WTC11 (cell line): ENCODE measurements at regions not wholly inside any gene's neighbourhood (a gene's known extent, or its start where the extent isn't known, plus 50 kb on each side); places are given as distances from the start of the nearest gene placed in this dataset.

Source experiments
- ATAC-seq: fragments of 200-7000 bp; cut with Tn5 transposase; 2 replicates; pipeline ENCODE4 v1.10.0; 2021; ENCODE audit warnings: mild to moderate bottlenecking, moderate library complexity
- CTCF ChIA-PET: fragments of 300-600 bp; sonication (Branson Sonifier 250); formaldehyde crosslinking; loops from one replicate; lab custom pipeline; 2021; ENCODE audit warnings: antibody characterized with exemption; lab: Charles Lee
- POLR2A ChIA-PET: fragments of 350-600 bp; sonication (Branson Sonifier 250); formaldehyde crosslinking; loops from one replicate; lab custom pipeline; 2021; ENCODE audit warnings: antibody characterized with exemption; lab: Charles Lee
- DNase-seq: peaks from one replicate; pipeline ENCODE4 v3.0.0; 2021; ENCODE audit warnings: low spot score
- H3K27ac Mint-ChIP-seq: 2 replicates; pipeline ENCODE4 v1.8.0; 2021; ENCODE audit warnings: mixed read lengths
- H3K27me3 Mint-ChIP-seq: 2 replicates; pipeline ENCODE4 v1.8.0; 2021; ENCODE audit warnings: low read depth, mild to moderate bottlenecking, moderate library complexity, mixed read lengths
- H3K36me3 Mint-ChIP-seq: 2 replicates; pipeline ENCODE4 v1.8.0; 2021; ENCODE audit warnings: mixed read lengths
- H3K4me1 Mint-ChIP-seq: 2 replicates; pipeline ENCODE4 v1.8.0; 2022; ENCODE audit warnings: mixed read lengths
- H3K4me3 Mint-ChIP-seq: 2 replicates; pipeline ENCODE4 v1.8.0; 2021; ENCODE audit warnings: mild to moderate bottlenecking, moderate library complexity, mixed read lengths
- H3K9me3 Mint-ChIP-seq: 2 replicates; pipeline ENCODE4 v1.8.0; 2021; ENCODE audit warnings: mixed read lengths
- ATF1 ChIP-seq: sonication (generic); formaldehyde crosslinking; IDR thresholded peaks from 2 replicates; pipeline ENCODE4 v1.8.1; 2023; ENCODE audit warnings: mild to moderate bottlenecking, moderate library complexity, missing genetic modification reagents
- ATF2 ChIP-seq: sonication (generic); formaldehyde crosslinking; IDR thresholded peaks from 2 replicates; pipeline ENCODE4 v1.8.1; 2022; ENCODE audit warnings: low read depth, missing genetic modification reagents, borderline replicate concordance
- CREM ChIP-seq: sonication (generic); formaldehyde crosslinking; IDR thresholded peaks from 2 replicates; pipeline ENCODE4 v1.8.1; 2022; ENCODE audit warnings: mild to moderate bottlenecking, missing genetic modification reagents, moderate library complexity
- CTCF ChIP-seq: fragments of 200-600 bp; IDR thresholded peaks from 2 replicates; pipeline ENCODE4 v1.8.0; 2022; ENCODE audit warnings: antibody characterized with exemption
- E2F1 ChIP-seq: sonication (generic); formaldehyde crosslinking; IDR thresholded peaks from 2 replicates; pipeline ENCODE4 v1.8.0; 2022; ENCODE audit warnings: mild to moderate bottlenecking, missing genetic modification reagents
- E2F5 ChIP-seq: sonication (generic); formaldehyde crosslinking; IDR thresholded peaks from 2 replicates; pipeline ENCODE4 v1.8.1; 2022; ENCODE audit warnings: mild to moderate bottlenecking, moderate library complexity, missing genetic modification reagents
- ELF4 ChIP-seq: sonication (generic); formaldehyde crosslinking; IDR thresholded peaks from 2 replicates; pipeline ENCODE4 v1.8.1; 2022; ENCODE audit warnings: low read depth, mild to moderate bottlenecking, moderate library complexity, missing genetic modification reagents
- ETV6 ChIP-seq: sonication (generic); formaldehyde crosslinking; IDR thresholded peaks from 2 replicates; pipeline ENCODE4 v1.8.1; 2022; ENCODE audit warnings: mild to moderate bottlenecking, missing genetic modification reagents
- GABPB1 ChIP-seq: sonication (generic); formaldehyde crosslinking; IDR thresholded peaks from 2 replicates; pipeline ENCODE4 v1.8.1; 2023; ENCODE audit warnings: mild to moderate bottlenecking, missing genetic modification reagents
- GRHL2 ChIP-seq: fragments of 250-450 bp; sonication (Bioruptor Pico); IDR thresholded peaks from 2 replicates; pipeline ENCODE4 v1.8.0; 2022; ENCODE audit warnings: mild to moderate bottlenecking, moderate library complexity; ENCODE audit not compliant: insufficient replicate concordance, severe bottlenecking
- GTF2I ChIP-seq: fragments of 250-450 bp; sonication (Bioruptor Pico); conservative IDR thresholded peaks from 2 replicates; pipeline ENCODE4 v1.4.0; 2021; ENCODE audit warnings: mild to moderate bottlenecking
- HMGA2 ChIP-seq: fragments of 250-450 bp; sonication (Bioruptor Pico); IDR thresholded peaks from 2 replicates; pipeline ENCODE4 v1.4.0; 2021; ENCODE audit warnings: mild to moderate bottlenecking, moderate library complexity
- PREB ChIP-seq: sonication (generic); formaldehyde crosslinking; IDR thresholded peaks from 2 replicates; pipeline ENCODE4 v1.8.1; 2022; ENCODE audit warnings: mild to moderate bottlenecking, missing genetic modification reagents, moderate library complexity, borderline replicate concordance
- STAT6 ChIP-seq: sonication (generic); formaldehyde crosslinking; conservative IDR thresholded peaks from 2 replicates; pipeline ENCODE4 v1.8.1; 2023; ENCODE audit warnings: mild to moderate bottlenecking, low read depth, missing genetic modification reagents, moderate library complexity
- TCF7 ChIP-seq: sonication (generic); formaldehyde crosslinking; IDR thresholded peaks from 2 replicates; pipeline ENCODE4 v1.8.0; 2022; ENCODE audit warnings: mild to moderate bottlenecking, low read depth, missing genetic modification reagents, moderate library complexity
- TP53 ChIP-seq: sonication (generic); formaldehyde crosslinking; IDR thresholded peaks from 2 replicates; pipeline ENCODE4 v1.8.1; 2023; ENCODE audit warnings: mild to moderate bottlenecking, missing genetic modification reagents
- USF1 ChIP-seq: sonication (generic); formaldehyde crosslinking; IDR thresholded peaks from 2 replicates; pipeline ENCODE4 v1.8.0; 2022; ENCODE audit warnings: mild to moderate bottlenecking, missing genetic modification reagents
- ZBTB21 ChIP-seq: sonication (generic); formaldehyde crosslinking; IDR thresholded peaks from 2 replicates; pipeline ENCODE4 v1.8.1; 2023; ENCODE audit warnings: mild to moderate bottlenecking, missing genetic modification reagents, borderline replicate concordance
- ZNF138 ChIP-seq: sonication (generic); formaldehyde crosslinking; conservative IDR thresholded peaks from 2 replicates; pipeline ENCODE4 v1.8.1; 2022; ENCODE audit warnings: mild to moderate bottlenecking, moderate library complexity, missing genetic modification reagents
- ZNF263 ChIP-seq: sonication (generic); formaldehyde crosslinking; IDR thresholded peaks from 2 replicates; pipeline ENCODE4 v1.8.1; 2022; ENCODE audit warnings: low read depth, mild to moderate bottlenecking, moderate library complexity, missing genetic modification reagents

GRCh38 chr3:102329066-102329465 lies 105.7 kb upstream of the ZPLD1 start (continued):
- TF ChIP-seq CTCF (no peak), ZNF263 (CRISPR knock-in tag) (no peak), ETV6 (CRISPR knock-in tag) (no peak), ELF4 (CRISPR knock-in tag) (no peak)

- Mint-ChIP-seq H3K9me3 (no peaks in the 10 kb centered on the region), H3K4me1 (no peaks in the 10 kb centered on the region), H3K4me3 (no peak overlapping the region), H3K27ac (no peak overlapping the region), H3K36me3 (no peaks in the 10 kb centered on the region), H3K27me3 (no peaks in the 10 kb centered on the region)
- ATAC-seq (no peak), DNase-seq (no peak)
- POLR2A ChIA-PET = no interaction called here
- no peak for TF ChIP-seq ATF1 (CRISPR knock-in tag)
- TF ChIP-seq TCF7 (CRISPR knock-in tag) = no peak
- CTCF ChIA-PET = no interaction called here
These were observed 105.3 kb upstream of the ZPLD1 start for GRCh38 chr3:102329561-102329960.

GRCh38 chr3:102332205-102332604 lies 102.6 kb upstream of the ZPLD1 start:
- POLR2A ChIA-PET = interaction anchor here (0.7 kb wide), 1 partner anchor 39 kb away, joined by 3 read pairs; no protein-coding TSS in a partner anchor
- H3K27ac Mint-ChIP-seq = no peak overlapping the region
- no peaks in the 10 kb centered on the region for H3K9me3 Mint-ChIP-seq
- H3K4me3 Mint-ChIP-seq = no peak overlapping the region
- TF ChIP-seq GABPB1 (no peak), TCF7 (CRISPR knock-in tag) (no peak), E2F5 (CRISPR knock-in tag) (no peak)
- no peaks in the 10 kb centered on the region for H3K4me1 Mint-ChIP-seq
- no peaks in the 10 kb centered on the region for H3K36me3 Mint-ChIP-seq
- H3K27me3 Mint-ChIP-seq = no peaks in the 10 kb centered on the region
- ATAC-seq = no peak
- DNase-seq = no peak
- CTCF ChIA-PET = interaction anchor here (1.8 kb wide), 1 partner anchor 139 kb away, joined by 5 read pairs; no protein-coding TSS in a partner anchor

GRCh38 chr3:102332934-102333333 lies 101.9 kb upstream of the ZPLD1 start:
- H3K4me1 Mint-ChIP-seq = no peaks in the 10 kb centered on the region
- no peak overlapping the region for H3K4me3 Mint-ChIP-seq
- DNase-seq (no peak), ATAC-seq (no peak)
- ChIA-PET CTCF (interaction anchor here (0.9 to 1.8 kb wide), 2 partner anchors 138 to 204 kb away, joined by 4 to 5 read pairs; no protein-coding TSS in a partner anchor), POLR2A (no interaction called here)
- H3K9me3 Mint-ChIP-seq = no peaks in the 10 kb centered on the region
- no peaks in the 10 kb centered on the region for H3K36me3 Mint-ChIP-seq
- H3K27ac Mint-ChIP-seq = no peak overlapping the region
- TF ChIP-seq HMGA2 (no peak), PREB (CRISPR knock-in tag) (no peak), GABPB1 (no peak), GRHL2 (CRISPR knock-in tag) (no peak), TP53 (CRISPR knock-in tag) (no peak), ATF2 (CRISPR knock-in tag) (no peak), ZNF138 (CRISPR knock-in tag) (no peak), USF1 (CRISPR knock-in tag) (no peak), E2F1 (CRISPR knock-in tag) (no peak), ZBTB21 (no peak), STAT6 (CRISPR knock-in tag) (no peak), CREM (no peak), GTF2I (CRISPR knock-in tag) (no peak), ATF1 (CRISPR knock-in tag) (no peak)
- TF ChIP-seq, all 79 proteins: peak for 0
- no peaks in the 10 kb centered on the region; the same call in 1 of the 2 replicates for H3K27me3 Mint-ChIP-seq
